ENCODE measurements at regions not wholly inside any gene's neighbourhood (a gene's known extent, or its start where the extent isn't known, plus 50 kb on each side); places are given as distances from the start of the nearest gene placed in this dataset.

DNA sequence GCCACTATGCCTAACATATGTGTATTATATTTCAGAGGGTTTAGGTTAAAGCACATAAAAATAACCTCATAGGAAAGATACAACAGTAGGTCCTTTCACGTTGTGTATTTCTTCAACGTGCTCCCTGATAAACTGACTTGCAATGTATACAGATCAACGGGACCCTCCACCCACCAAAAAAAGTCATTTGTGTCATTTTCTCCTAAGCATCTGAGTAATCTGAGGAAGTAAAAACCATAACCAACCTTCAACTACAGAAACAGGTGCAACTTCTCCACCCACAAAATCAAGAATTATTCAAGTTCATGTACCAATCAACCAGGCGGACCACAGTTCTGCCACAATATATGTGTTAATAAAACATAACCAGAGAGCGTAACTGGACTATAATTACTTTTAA, 54.9 kb upstream of the NHSL1 start (continued):
- TF ChIP-seq, protein P1, sequence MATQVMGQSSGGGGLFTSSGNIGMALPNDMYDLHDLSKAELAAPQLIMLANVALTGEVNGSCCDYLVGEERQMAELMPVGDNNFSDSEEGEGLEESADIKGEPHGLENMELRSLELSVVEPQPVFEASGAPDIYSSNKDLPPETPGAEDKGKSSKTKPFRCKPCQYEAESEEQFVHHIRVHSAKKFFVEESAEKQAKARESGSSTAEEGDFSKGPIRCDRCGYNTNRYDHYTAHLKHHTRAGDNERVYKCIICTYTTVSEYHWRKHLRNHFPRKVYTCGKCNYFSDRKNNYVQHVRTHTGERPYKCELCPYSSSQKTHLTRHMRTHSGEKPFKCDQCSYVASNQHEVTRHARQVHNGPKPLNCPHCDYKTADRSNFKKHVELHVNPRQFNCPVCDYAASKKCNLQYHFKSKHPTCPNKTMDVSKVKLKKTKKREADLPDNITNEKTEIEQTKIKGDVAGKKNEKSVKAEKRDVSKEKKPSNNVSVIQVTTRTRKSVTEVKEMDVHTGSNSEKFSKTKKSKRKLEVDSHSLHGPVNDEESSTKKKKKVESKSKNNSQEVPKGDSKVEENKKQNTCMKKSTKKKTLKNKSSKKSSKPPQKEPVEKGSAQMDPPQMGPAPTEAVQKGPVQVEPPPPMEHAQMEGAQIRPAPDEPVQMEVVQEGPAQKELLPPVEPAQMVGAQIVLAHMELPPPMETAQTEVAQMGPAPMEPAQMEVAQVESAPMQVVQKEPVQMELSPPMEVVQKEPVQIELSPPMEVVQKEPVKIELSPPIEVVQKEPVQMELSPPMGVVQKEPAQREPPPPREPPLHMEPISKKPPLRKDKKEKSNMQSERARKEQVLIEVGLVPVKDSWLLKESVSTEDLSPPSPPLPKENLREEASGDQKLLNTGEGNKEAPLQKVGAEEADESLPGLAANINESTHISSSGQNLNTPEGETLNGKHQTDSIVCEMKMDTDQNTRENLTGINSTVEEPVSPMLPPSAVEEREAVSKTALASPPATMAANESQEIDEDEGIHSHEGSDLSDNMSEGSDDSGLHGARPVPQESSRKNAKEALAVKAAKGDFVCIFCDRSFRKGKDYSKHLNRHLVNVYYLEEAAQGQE (IDR thresholded peaks at IDR 0.05; ENCODE audit: low read depth), result no peak
- TF ChIP-seq RAD21 (IDR thresholded peaks at IDR 0.05; ENCODE audit: low read depth), result no peak
- no peak for TF ChIP-seq JUND (IDR thresholded peaks at IDR 0.05)
- no peak for TF ChIP-seq EZH2 (IDR thresholded peaks at IDR 0.05)

DNA sequence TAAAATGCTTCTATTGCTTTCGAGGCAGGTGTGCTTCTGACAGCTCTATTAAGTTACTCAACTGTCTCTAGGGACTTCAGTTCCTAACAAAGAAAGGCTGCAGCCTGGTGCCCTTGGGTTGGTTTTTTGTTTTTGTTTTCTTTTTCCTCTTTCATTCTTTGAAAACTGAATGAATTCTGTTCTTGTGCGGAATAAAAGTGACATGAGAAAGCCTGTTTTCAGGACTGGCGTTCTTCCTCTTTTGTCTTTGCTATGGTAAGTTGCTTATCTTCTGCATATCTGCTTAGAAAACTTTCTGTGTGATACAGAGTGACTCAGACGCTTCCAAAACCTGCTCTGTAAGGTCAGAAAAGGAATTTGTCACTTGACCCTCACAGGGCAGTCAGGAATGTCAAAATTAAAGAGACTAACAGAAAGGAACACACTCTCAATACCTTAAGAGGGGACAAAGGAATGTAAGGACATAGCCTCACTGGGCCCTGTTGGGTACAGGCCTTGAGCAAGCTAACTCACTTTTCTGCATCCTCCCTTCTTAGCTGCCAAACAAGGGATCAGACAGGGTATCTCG, 56.2 kb upstream of the NHSL1 start:
- no peak for DNase-seq (ENCODE audit: low read depth, low spot score)
- Histone ChIP-seq H3K4me3 (replicated peaks in 1 of 2; ENCODE audit: low read depth in 1 of 2, low read length in 2 of 2) (no peak overlapping the region), H3K27me3 (ENCODE audit: insufficient read depth, low read length) (no peaks in the 10 kb centered on the region; the same call in 1 of the 2 replicates), H3K9me2 (ENCODE audit: insufficient read depth) (no peaks in the 10 kb centered on the region), H3K4me2 (ENCODE audit: low read length) (peak overlapping the region; percentile 43), H3K79me2 (ENCODE audit: insufficient read depth, low read length) (no peaks in the 10 kb centered on the region), H4K20me1 (ENCODE audit: insufficient read depth) (no peaks in the 10 kb centered on the region), H3K9me3 (ENCODE audit: control insufficient read depth in 1 of 2, insufficient read depth in 1 of 2, low read depth in 1 of 2, low read length in 2 of 2) (no peaks in the 10 kb centered on the region), H3K27ac (ENCODE audit: low read depth, low read length) (no peak overlapping the region), H2AFZ (ENCODE audit: low read depth, low read length, poor library complexity, severe bottlenecking) (no peak overlapping the region), H3K9ac (ENCODE audit: low read length) (no peak overlapping the region), H3K36me3 (ENCODE audit: control insufficient read depth in 1 of 2, insufficient read depth in 2 of 2, low read length in 2 of 2) (no peaks in the 10 kb centered on the region), H3K4me1 (ENCODE audit: control insufficient read depth in 1 of 2, insufficient read depth in 2 of 2, low read length in 2 of 2) (peaks cover 8 to 17% of the 10 kb centered on the region in 2 experiments)
- RAD21 ChIA-PET (ENCODE audit: low non-redundant PET in 1 of 2, low total read pairs in 2 of 2, uncharacterized antibody in 2 of 2, unreplicated experiment in 2 of 2), result no interaction called here
- TF ChIP-seq JUND (IDR thresholded peaks at IDR 0.05) (peak; percentile 24; the same call in 1 of the 2 replicates), SRF (IDR thresholded peaks at IDR 0.05; ENCODE audit: low read depth) (no peak), SIN3A (IDR thresholded peaks at IDR 0.05; ENCODE audit: low read depth) (no peak), FOSL1 (IDR thresholded peaks at IDR 0.05; ENCODE audit: low read depth) (peak; percentile 33), RAD21 (IDR thresholded peaks at IDR 0.05; ENCODE audit: low read depth) (no peak)
- no TSS peak for BruUV-seq (replicated peaks)
- POLR2A ChIA-PET, result no interaction called here
- peak; percentile 78 for ATAC-seq
- intact Hi-C loops (cut with micrococcal nuclease), result no loop called here
- CTCF ChIA-PET, result no interaction called here
